Activated effector memory CD4-positive, alpha-beta T cell treated with anti-CD3 and anti-CD28 coated beads, Interleukin-2, amount 50 U/mL, for 16 hours (primary cell): ENCODE measurements at regions not wholly inside any gene's neighbourhood (a gene's known extent, or its start where the extent isn't known, plus 50 kb on each side); places are given as distances from the start of the nearest gene placed in this dataset.
"Not testable (repeated sequence)": the region's sequence is repeated elsewhere in the genome, so short reads cannot be mapped to it uniquely, and the experiment has no call there.

Experiments used
- DNase-seq: peaks from one replicate; pipeline ENCODE4 v3.0.0-alpha.2; 2020

GRCh38 chr7:69518705-69519077 lies 79.6 kb upstream of the AUTS2 start:
- DNase-seq = no peak

- no peak for DNase-seq
Measured at GRCh38 chr7:69526570-69526969, 71.7 kb upstream of the AUTS2 start.

- DNase-seq = no peak
Measured at GRCh38 chr7:69527706-69528105, 70.6 kb upstream of the AUTS2 start.

GRCh38 chr7:69531050-69531449 lies 67.2 kb upstream of the AUTS2 start:
- DNase-seq = no peak

- DNase-seq = no peak
Measured at GRCh38 chr7:69534461-69535041, 63.7 kb upstream of the AUTS2 start.

GRCh38 chr7:69537691-69538090 lies 60.6 kb upstream of the AUTS2 start:
- no peak for DNase-seq

- no peak for DNase-seq
Measured at GRCh38 chr7:69539531-69539930, 58.7 kb upstream of the AUTS2 start.

- DNase-seq = no peak
Measured at GRCh38 chr7:69540287-69540686, 58.0 kb upstream of the AUTS2 start.

GRCh38 chr7:69541779-69542432 lies 56.4 kb upstream of the AUTS2 start:
- DNase-seq = not testable (repeated sequence)

GRCh38 chr7:69545175-69545574 lies 53.1 kb upstream of the AUTS2 start:
- DNase-seq = no peak
